ENCODE measurements at regions not wholly inside any gene's neighbourhood (a gene's known extent, or its start where the extent isn't known, plus 50 kb on each side); places are given as distances from the start of the nearest gene placed in this dataset.

DNA sequence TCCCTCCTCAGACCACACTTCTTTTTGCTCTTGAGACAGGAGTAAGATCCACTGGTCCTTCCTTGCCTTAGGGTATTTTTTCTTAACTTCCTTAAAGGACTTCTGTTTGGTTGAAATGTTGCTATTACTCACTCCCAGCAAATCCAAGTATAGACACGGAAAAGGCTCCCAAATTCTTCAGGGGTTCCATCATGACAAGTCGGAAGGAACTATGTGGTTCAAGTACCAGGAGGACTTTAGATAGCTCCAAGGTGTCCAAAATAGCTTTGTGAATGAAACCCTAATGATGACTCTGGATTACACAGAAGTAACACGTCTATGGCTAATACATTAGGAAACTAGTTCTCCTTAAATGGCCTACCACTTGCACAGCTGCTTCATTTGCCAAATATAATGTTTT is 238.7 kb downstream of the KCTD12 start:
- H3K4me3 ChIP-seq, result no peak overlapping the region
- no peaks in the 10 kb centered on the region for H3K9me3 ChIP-seq
- TF ChIP-seq POLR2AphosphoS5 (IDR thresholded peaks at IDR 0.05; ENCODE audit: insufficient read depth in 1 of 2, low read depth in 1 of 2) (no peak), POLR2A (IDR thresholded peaks at IDR 0.05) (no peak)
- TF ChIP-seq, protein P1, sequence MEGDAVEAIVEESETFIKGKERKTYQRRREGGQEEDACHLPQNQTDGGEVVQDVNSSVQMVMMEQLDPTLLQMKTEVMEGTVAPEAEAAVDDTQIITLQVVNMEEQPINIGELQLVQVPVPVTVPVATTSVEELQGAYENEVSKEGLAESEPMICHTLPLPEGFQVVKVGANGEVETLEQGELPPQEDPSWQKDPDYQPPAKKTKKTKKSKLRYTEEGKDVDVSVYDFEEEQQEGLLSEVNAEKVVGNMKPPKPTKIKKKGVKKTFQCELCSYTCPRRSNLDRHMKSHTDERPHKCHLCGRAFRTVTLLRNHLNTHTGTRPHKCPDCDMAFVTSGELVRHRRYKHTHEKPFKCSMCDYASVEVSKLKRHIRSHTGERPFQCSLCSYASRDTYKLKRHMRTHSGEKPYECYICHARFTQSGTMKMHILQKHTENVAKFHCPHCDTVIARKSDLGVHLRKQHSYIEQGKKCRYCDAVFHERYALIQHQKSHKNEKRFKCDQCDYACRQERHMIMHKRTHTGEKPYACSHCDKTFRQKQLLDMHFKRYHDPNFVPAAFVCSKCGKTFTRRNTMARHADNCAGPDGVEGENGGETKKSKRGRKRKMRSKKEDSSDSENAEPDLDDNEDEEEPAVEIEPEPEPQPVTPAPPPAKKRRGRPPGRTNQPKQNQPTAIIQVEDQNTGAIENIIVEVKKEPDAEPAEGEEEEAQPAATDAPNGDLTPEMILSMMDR (IDR thresholded peaks at IDR 0.05), result no peak
- no peaks in the 10 kb centered on the region for H3K36me3 ChIP-seq
- intact Hi-C loops (cut with DNase I), result no loop called here
- H3K27me3 ChIP-seq, result no peaks in the 10 kb centered on the region
- DNase-seq (ENCODE audit: extremely low spot score in 2 of 2), result no peak
- H3K27ac ChIP-seq, result no peak overlapping the region
- H3K4me1 ChIP-seq, result no peaks in the 10 kb centered on the region

DNA sequence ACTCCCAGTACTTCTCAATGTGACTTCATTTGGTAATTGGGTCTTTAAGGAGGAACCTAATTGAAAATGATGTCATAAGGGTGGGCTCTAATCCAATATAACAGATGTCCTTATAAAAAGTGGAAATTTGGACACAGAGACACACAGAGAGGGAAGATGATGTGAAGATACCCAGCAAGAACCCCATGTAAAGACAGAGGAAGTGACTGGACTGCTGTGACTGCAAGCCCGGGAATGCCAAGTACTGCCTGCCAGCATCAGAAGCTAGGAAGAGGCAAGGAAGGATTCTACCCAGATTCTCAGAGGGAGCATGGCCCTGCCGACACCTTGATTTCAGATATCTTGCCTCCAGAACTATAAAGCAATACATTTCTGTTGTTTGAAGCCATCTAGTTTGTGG is 239.3 kb downstream of the KCTD12 start:
- intact Hi-C loops (cut with DNase I), result no loop called here

DNA sequence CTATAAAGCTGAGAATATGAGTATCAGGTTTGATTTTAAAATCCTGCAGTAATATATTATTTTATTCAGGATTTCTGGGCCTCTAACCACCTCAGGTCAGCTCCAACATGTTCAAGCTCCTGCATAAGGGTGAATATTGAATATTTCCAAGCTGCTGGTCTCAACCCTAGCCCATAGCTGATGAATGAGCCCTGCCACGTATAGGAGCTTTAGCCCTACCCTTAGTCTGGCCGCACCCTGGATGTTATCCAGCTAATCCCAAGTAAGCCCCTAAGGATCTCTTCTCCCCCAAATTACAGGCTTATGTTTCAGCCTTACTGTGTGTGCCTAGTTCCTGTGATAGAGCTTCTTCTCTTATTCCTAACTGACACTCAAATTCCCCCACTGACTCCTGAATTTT is 240.6 kb downstream of the KCTD12 start:
- Histone ChIP-seq H3K9me3 (no peaks in the 10 kb centered on the region), H3K27ac (no peak overlapping the region), H3K36me3 (no peaks in the 10 kb centered on the region), H3K27me3 (no peaks in the 10 kb centered on the region), H3K4me3 (no peak overlapping the region), H3K4me1 (no peaks in the 10 kb centered on the region)
- no peak for DNase-seq (ENCODE audit: extremely low spot score in 2 of 2)
- intact Hi-C loops (cut with DNase I), result no loop called here
- TF ChIP-seq, protein P1 (IDR thresholded peaks at IDR 0.05), result no peak
- TF ChIP-seq POLR2A (IDR thresholded peaks at IDR 0.05), result no peak
- no peak for TF ChIP-seq POLR2AphosphoS5 (IDR thresholded peaks at IDR 0.05; ENCODE audit: insufficient read depth in 1 of 2, low read depth in 1 of 2)

More for the DNA sequence above, 239.3 kb downstream of the KCTD12 start:
- no peaks in the 10 kb centered on the region for H3K27me3 ChIP-seq
- H3K36me3 ChIP-seq, result no peaks in the 10 kb centered on the region
- no peak overlapping the region for H3K27ac ChIP-seq
- TF ChIP-seq, protein P1 (IDR thresholded peaks at IDR 0.05), result no peak
- no peak for TF ChIP-seq POLR2AphosphoS5 (IDR thresholded peaks at IDR 0.05; ENCODE audit: insufficient read depth in 1 of 2, low read depth in 1 of 2)
- no peak for TF ChIP-seq POLR2A (IDR thresholded peaks at IDR 0.05)
- no peak overlapping the region for H3K4me3 ChIP-seq
- H3K9me3 ChIP-seq, result no peaks in the 10 kb centered on the region
- H3K4me1 ChIP-seq, result no peaks in the 10 kb centered on the region
- DNase-seq (ENCODE audit: extremely low spot score in 2 of 2), result no peak

DNA sequence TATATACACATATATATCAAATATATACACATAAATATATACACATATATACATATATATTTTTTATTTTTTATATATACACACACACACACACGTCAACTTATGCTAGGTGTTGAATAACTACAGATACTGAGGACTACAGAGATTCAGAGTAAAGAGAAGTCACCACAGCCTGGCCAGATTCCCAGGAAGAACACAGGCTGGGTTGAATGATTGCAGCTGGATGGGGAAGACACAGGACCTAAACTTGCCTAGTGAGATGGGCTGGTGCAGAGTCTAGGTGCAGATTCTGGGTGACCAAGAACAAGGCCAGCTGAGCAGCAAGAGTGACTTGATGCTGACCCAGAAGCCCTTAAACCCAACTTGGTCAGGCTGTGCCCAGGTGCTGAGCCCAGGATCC is 241.3 kb downstream of the KCTD12 start:
- intact Hi-C loops (cut with DNase I), result no loop called here
- Histone ChIP-seq H3K36me3 (no peaks in the 10 kb centered on the region), H3K27me3 (no peaks in the 10 kb centered on the region), H3K9me3 (no peaks in the 10 kb centered on the region), H3K4me3 (no peak overlapping the region), H3K4me1 (no peaks in the 10 kb centered on the region), H3K27ac (no peak overlapping the region)
- no peak for DNase-seq (ENCODE audit: extremely low spot score in 2 of 2)
- no peak for TF ChIP-seq POLR2AphosphoS5 (IDR thresholded peaks at IDR 0.05; ENCODE audit: insufficient read depth in 1 of 2, low read depth in 1 of 2)
- TF ChIP-seq, protein P1 (IDR thresholded peaks at IDR 0.05), result no peak
- no peak for TF ChIP-seq POLR2A (IDR thresholded peaks at IDR 0.05)

DNA sequence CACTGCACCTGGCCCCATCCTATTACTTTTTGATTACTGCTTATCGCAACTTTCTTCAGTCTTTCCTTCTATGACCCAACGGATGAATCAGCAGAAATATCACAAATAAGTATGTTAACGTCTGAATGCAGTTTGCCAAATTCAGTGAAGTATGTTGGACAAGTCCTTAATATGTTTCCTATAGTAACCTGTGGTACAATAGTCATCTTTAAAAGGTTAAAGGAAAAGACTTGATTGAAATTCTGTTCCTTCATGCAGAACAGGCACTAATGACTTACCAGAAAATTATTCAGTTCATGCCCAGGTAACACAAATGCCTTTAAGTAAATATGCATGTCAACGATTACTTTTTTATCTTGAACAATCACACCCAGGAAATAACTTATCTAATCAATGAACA is 242.6 kb downstream of the KCTD12 start:
- Histone ChIP-seq H3K4me3 (no peak overlapping the region), H3K36me3 (no peaks in the 10 kb centered on the region), H3K27ac (no peak overlapping the region), H3K27me3 (no peaks in the 10 kb centered on the region), H3K4me1 (no peaks in the 10 kb centered on the region), H3K9me3 (no peaks in the 10 kb centered on the region)
- intact Hi-C loops (cut with DNase I), result no loop called here
- no peak for DNase-seq (ENCODE audit: extremely low spot score in 2 of 2)
- TF ChIP-seq POLR2AphosphoS5 (IDR thresholded peaks at IDR 0.05; ENCODE audit: insufficient read depth in 1 of 2, low read depth in 1 of 2) (no peak), POLR2A (IDR thresholded peaks at IDR 0.05) (no peak)
- TF ChIP-seq, protein P1 (IDR thresholded peaks at IDR 0.05), result no peak
